ENCODE measurements at regions not wholly inside any gene's neighbourhood (a gene's known extent, or its start where the extent isn't known, plus 50 kb on each side); places are given as distances from the start of the nearest gene placed in this dataset.

DNA sequence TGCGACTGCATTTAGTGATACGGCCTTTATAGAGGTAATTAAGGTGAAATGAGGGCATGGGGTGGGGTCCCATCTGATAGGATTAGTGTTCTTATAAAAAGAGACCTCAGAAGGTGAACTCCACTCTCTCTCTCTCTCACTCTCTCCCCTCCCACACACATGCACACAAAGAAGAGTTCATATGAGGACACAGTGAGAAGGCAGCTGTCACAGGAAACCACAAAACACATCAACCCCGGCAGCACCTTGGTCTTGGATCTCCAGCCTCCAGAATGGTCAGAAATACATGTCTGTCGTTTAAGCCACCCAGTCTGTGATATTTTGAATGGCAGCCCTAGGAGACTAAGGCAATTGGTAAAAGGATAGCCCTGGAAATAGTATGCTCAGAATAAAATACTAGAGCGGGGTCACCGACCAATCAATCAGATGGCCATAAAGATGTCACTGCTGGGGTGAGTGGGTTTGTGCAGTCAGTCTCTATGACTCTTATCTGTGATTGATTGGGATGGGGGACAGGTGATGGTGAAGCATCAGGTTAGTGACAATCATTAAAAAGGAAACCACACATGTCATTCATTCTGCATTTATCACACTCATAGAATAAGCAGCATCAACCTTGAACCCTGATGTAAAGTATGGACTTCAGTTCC is 118.9 kb upstream of the POU3F3 start:
- no peak for FAIRE-seq
- TF ChIP-seq POLR2A (IDR thresholded peaks at IDR 0.05; ENCODE audit: low read depth, low read length), result no peak
- DNase-seq (ENCODE audit: insufficient read length, low spot score), result no peak

DNA sequence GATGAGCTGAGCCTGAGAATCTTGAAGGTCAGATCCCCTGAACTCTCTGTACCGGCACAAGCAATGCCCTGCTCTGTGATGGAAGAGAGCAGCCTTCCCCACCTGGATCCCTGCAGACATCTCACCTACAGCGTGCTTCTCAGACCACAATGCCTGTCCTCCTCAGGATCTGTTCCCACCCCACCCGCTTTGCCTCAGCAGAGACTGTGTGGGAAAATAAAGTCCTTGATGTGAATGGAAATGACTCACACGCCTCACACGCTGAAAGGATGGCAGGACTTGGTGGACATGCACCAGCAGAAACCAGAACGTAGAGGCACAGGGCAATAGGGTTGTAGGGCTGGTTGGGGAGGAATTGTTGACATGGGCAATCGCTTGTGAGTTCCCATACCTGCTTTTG is 117.9 kb upstream of the POU3F3 start:
- DNase-seq (ENCODE audit: insufficient read length, low spot score) (no peak), FAIRE-seq (no peak)
- no peak for TF ChIP-seq POLR2A (IDR thresholded peaks at IDR 0.05; ENCODE audit: low read depth, low read length)

DNA sequence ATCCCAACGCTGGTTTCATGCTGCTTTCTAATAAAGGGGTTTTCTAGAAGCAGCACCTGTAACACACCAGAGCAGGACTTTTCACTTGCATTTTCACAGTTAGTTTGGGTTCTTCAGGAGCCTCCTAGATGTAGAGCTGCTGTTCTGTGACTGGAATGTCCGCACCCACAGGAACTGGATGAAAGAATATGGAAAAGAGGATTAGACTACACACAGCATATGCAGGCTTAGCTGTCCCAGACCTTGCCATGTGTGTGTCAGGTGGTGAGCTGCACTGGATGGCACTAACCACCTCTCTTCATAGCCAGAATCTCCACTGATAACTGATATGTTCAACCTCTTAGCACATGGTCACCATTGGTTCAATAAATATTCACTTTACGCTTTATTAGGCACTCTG is 112.1 kb upstream of the POU3F3 start:
- DNase-seq (ENCODE audit: insufficient read length, low spot score), result no peak
- no peak for TF ChIP-seq POLR2A (IDR thresholded peaks at IDR 0.05; ENCODE audit: low read depth, low read length)
- FAIRE-seq, result no peak

DNA sequence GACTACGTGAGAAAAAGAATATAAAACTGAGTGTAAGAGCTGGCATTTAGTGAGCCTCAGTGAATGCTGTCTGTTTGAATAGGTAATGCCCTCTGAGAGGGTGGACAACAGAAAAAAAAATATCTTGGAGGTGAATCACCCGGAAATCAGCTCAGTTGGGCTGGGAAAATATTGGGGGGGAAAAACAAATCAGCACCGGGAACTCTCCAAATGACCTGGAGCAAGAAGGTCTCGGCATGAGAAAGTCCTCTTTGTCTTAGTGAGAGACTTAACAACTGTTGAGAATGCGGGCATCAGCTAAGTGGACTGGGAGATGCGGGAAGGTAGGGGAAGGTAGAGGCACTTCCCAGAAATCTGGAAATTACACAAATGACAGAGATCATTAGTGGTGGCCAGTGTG is 109.4 kb upstream of the POU3F3 start:
- TF ChIP-seq POLR2A (IDR thresholded peaks at IDR 0.05; ENCODE audit: low read depth, low read length), result no peak
- FAIRE-seq, result no peak
- no peak for DNase-seq (ENCODE audit: insufficient read length, low spot score)

DNA sequence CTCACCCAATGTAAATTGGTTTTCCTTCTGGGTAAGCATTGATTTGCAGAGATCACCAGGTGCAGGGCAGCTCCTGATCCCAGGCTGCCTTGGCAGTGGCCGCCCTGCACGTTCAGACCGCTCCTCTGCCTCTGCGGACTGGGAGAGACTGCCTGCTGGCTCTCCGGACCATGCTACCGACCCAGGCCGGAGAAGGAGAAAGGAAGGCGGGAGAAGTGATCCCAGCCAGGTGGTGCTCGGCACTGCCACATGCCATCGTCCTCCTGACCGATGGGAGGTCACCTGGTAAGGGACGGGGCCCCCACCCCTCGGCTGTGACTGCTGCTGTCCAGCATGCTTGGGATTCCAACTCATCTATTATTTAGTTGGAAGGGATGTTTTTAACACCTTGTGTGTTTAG is 108.1 kb upstream of the POU3F3 start:
- TF ChIP-seq POLR2A (IDR thresholded peaks at IDR 0.05; ENCODE audit: low read depth, low read length), result no peak
- no peak for FAIRE-seq
- no peak for DNase-seq (ENCODE audit: insufficient read length, low spot score)

DNA sequence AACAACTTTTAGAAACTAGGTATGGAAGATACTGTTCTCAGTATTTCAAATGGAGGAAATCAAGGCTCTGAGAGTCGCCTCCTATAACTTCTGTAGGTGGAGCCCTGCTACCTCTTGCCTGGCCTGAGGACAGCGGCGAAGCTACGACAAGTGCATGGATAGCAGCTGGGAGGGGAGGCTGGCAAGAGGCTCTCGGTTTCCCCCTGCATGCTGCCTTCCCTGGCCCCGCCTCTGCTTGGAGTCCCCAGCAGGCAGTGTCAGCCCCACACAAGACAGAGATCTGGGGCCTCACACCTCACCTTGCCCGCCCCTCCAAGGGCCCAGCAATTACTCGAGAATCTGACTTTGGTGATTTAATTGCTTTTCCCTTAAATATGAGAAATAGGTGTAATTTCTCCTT is 107.6 kb upstream of the POU3F3 start:
- no peak for TF ChIP-seq POLR2A (IDR thresholded peaks at IDR 0.05; ENCODE audit: low read depth, low read length)
- DNase-seq (ENCODE audit: insufficient read length, low spot score) (no peak), FAIRE-seq (no peak)

DNA sequence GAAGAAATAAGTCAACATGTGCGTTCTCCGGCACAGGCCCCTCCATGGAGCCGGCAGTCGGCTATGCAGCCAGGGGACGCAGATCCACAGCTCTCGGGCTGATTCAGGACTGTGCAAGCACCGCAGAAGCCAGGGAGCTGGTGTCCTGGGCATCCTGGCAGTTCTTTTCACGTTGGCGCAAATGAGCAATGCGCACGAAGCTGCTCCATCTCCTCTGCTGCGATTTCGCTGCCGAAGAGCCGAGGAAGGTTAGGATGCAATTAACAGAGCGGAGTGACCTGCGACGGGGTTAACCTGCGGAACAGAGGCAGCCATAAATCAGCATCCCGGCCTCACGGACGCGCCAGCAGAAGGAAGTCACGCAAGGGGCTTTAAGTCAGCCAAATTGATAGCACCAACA is 107.1 kb upstream of the POU3F3 start:
- no peak for FAIRE-seq
- no peak for DNase-seq (ENCODE audit: insufficient read length, low spot score)
- no peak for TF ChIP-seq POLR2A (IDR thresholded peaks at IDR 0.05; ENCODE audit: low read depth, low read length)

DNA sequence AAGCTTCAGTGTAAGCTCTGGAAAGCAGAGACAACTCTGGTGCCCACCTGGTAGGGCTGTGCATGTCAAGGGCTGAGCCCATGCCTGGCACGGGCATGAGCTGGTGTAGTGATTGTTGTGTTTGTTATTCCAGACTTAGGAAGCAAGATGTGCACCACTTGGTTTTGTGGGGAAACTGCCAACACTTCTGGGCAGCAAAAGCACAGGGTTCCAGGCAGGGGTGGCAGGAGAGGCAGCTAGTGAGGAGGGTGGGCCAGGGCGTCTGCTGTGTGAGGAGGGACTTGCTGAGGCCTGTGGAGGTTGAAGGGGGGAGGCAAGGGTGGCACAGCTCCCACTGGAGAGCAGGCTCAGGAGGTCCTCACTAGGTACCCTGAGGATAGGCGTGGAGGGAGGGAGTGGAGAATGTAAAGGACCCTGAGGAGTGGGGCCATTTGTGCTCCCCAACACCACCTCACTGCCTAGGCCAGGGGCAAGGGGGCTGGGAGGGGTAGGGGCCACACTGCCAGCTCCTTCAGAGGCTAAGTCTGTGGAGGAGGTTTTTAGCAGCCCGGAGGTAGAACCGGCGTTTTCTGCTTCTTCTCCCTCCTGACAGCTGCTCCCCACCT is 104.0 kb upstream of the POU3F3 start:
- TF ChIP-seq POLR2A (IDR thresholded peaks at IDR 0.05; ENCODE audit: low read depth, low read length), result no peak
- FAIRE-seq (no peak), DNase-seq (ENCODE audit: insufficient read length, low spot score) (no peak)

DNA sequence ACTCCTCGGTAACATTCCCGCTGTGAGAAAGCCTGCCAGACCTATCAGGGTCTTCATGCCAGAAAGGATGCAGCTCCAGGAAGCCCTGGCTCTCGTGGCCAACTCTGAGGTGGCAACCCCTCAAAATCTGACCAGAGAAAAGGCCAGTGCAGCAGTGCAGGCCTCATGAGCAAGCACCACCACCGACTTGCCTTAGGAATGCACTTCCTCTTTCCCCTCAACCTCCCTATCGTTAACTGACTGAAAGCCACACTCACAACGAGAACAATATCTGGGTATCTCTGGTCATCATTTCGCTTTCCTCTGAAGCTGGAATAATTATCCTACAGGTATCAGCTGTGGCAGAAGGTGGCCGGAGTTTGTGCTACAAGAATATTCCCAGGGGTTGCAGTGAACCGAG is 101.4 kb upstream of the POU3F3 start:
- TF ChIP-seq POLR2A (IDR thresholded peaks at IDR 0.05; ENCODE audit: low read depth, low read length), result no peak
- FAIRE-seq, result no peak
- DNase-seq (ENCODE audit: insufficient read length, low spot score), result no peak

DNA sequence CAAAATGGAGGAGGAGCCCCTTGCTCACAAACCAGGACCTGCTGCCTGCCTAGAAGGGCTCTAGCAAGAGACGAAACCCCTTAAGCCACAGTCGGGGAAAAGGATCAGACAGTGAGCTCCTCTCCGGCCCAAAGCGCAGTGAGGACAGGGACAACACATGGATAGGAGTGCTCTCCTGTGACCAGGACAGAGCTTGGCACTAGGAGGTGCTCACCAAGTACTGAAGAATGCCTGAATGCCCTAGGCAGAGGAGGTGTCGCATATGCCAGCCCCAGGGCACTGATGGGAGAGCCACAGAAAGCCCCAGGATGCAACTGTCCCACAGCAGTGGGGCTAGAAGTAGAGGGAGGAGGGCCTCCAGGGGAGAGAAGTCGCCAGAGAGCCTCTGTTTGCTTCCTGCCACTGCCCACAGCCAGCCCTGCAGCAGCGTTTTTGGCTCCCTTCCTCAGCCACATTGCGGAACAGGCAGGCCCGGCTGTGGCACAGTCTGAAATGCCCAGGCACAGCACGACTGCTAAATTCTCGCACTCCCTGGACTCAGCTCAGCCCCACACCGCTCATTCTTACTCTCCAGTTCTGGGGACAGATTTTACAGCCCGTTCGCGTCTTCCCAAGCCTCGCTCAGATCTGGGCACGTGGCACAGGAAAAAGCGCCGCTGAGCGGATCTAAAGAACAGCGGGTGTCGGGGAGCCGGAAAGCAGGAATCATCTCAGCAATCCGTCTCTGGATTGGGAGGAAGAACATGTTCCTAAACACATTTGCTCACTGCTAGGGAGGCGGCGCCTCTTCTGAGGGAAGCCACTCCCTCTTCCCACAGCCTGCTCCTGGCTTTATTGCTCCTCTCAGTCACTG is 98.7 kb upstream of the POU3F3 start:
- DNase-seq (ENCODE audit: insufficient read length, low spot score) (no peak), FAIRE-seq (no peak)
- no peak for TF ChIP-seq POLR2A (IDR thresholded peaks at IDR 0.05; ENCODE audit: low read depth, low read length)

DNA sequence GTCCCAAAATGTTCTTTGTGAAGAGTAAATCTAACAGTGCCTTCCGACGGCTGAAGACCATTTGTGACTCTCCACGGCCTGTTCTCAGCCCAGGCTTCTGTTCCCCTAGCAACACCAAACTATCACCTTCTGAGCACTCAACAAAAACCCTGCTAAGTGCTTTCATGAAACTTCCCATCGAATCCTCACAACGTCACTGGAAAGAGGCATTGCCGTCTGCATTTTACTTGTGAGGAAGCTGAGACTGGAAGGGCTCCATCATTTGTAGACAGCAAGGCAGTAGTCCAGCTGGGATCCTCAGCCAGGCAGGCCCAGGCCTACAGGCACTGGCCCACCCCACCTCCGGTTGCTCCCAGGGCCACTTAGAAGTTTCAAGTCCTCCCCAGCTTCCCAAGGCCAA is 97.8 kb upstream of the POU3F3 start:
- FAIRE-seq (no peak), DNase-seq (ENCODE audit: insufficient read length, low spot score) (no peak)
- TF ChIP-seq POLR2A (IDR thresholded peaks at IDR 0.05; ENCODE audit: low read depth, low read length), result no peak

DNA sequence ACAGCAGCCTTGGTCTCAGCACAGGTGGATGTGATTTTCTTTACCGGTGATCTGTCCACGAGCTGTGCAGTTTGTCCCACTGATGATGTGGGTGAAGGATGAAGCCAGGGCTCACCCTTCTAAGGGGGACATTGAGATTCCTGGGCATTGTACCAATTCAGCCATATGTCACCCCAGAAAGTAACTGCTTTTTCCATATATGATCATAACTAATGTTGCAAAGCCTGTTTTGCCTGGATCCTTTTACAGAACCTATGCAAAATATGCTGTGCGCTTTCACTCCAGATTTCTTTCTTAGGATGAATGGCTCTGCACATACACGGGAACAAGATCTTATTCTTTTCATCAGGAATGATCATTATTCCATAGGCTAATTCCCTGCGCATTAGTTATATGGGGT is 96.9 kb upstream of the POU3F3 start:
- no peak for DNase-seq (ENCODE audit: insufficient read length, low spot score)
- no peak for FAIRE-seq
- no peak for TF ChIP-seq POLR2A (IDR thresholded peaks at IDR 0.05; ENCODE audit: low read depth, low read length)

DNA sequence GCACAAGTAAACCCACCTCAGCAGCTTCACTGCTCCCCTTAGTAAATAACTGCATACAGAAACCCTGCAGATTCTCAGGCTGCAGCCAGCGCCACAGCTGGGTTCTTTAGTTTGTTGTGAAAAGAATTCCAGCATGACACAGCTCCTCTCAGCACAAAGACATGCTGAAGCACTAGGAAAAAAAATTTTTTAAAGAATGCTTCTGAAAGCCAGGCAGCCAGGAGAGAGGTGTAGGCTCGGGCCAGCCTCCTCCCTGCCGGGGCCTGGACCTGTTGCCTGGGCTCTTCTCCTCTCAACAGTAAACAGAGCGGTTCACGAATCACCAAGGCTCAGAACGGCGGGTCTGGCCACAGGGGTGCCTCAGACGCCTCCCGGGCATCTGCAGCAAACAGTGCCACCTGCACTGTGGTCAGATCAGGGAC is 95.7 kb upstream of the POU3F3 start:
- TF ChIP-seq POLR2A (IDR thresholded peaks at IDR 0.05; ENCODE audit: low read depth, low read length), result no peak
- no peak for DNase-seq (ENCODE audit: insufficient read length, low spot score)
- no peak for FAIRE-seq

DNA sequence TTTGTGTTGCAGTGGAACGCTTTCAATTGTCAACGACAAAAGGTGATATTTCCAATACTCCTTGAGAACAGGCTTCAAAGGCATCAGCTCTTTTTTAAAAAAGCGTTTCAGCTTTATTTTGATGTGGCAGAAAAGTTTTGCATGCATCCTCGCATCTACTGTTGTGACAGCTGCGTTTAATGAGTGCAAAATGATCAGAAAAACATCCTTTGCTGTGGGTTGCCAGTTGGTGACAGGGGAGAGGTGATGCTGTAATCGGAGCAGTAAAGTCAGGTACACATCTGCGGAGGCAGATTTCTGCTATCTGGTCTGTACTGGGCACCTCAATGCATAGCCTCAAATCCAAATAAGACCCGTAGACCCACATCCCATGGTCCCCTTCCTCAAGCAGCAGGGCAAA is 91.9 kb upstream of the POU3F3 start:
- TF ChIP-seq POLR2A (IDR thresholded peaks at IDR 0.05; ENCODE audit: low read depth, low read length), result no peak
- DNase-seq (ENCODE audit: insufficient read length, low spot score) (no peak), FAIRE-seq (no peak)

DNA sequence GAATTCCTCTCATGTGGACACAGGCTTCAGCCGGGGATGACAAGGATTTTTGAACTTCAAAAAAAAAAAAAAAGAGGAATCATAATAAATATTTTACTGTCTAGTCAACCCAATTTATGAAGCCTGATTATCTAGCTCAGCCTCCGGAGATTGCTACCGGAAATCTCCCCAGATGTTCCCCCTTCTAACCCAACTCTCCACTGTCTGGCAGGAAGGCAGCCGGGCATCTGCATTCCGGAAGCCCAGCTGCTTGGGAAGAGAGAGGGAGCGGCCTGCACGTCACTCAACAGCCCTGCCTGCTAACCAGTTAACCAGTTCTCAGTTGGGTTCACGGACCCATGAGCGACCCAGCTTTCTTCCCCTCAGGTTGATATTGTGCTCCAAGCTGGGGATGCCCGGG is 87.2 kb upstream of the POU3F3 start:
- DNase-seq (ENCODE audit: insufficient read length, low spot score), result no peak
- no peak for TF ChIP-seq POLR2A (IDR thresholded peaks at IDR 0.05; ENCODE audit: low read depth, low read length)
- FAIRE-seq, result no peak

Data from H54 (cell line).